ENCODE measurements at regions not wholly inside any gene's neighbourhood (a gene's known extent, or its start where the extent isn't known, plus 50 kb on each side); places are given as distances from the start of the nearest gene placed in this dataset.

DNA sequence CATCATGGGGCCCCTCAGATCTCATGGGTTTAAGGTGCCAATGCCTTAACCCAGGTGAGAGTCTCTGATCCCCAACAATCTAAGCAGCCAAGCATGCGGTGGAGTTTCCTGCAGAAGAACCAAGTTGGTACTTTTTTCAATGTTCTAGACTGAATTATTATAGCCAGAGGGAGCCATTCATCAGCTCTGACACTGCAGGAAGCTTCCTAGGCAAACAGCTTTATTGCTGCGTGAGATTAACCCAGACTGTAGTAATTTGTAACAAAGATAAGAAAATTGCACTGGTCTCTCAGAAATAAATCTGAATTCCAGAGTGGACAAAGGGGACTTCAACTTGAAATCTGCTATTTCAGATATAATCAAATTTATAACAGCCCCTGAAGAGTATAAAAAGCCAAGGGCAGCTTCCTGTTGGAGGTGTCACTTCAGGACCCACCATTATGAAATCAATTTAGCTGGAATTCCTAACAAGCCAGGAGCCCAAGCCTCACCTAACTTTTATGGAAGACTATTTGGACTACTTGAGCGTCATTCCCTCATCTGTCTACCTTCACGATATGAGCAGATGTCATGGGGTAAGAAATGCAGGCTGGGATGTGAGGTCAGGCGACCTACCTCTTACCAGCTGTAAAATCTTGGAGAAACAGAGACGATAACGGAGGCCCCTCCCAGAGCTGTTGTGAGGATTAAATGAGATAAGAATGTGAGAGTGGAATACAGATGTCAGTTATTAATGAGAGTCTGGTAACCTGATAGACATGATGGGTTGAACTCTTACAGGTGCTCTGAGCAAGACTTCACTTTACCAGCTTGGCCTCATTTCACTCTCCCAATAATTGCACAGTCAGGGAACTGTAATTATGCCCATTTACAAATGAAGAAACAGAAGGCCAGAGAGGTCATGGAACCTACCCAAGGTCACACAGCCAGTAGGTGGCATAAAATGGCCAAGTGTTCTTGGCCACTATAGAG is 135.1 kb downstream of the RRAGC start:
- no peak for DNase-seq
- POLR2A ChIA-PET = no interaction called here
- peaks cover 45% of the 10 kb centered on the region for H3K27me3 Mint-ChIP-seq

DNA sequence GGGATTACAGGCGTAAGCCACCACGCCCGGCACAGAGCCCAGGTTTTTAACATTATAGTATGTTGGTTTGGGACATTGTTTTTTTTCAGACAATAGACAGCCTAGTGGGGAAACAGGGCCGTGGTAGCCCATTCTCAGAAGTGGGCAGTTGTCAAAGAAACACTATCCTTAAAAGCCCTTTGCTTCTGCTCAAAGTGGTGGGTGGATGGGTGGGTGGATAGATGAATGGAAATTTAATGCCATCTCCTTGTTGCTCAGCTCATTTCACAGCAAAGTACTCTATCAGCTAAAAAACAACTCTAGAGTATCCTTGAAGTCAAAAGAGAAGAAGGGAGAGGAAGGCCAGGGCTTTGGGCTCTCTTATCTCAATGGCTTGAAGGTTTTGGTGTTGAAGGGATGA is 137.8 kb downstream of the RRAGC start:
- CTCF ChIA-PET = no interaction called here
- no peak overlapping the region for H3K27ac Mint-ChIP-seq

More for the DNA sequence above, 135.1 kb downstream of the RRAGC start:
- Mint-ChIP-seq H3K9me3 (no peaks in the 10 kb centered on the region), H3K4me3 (no peak overlapping the region), H3K36me3 (ENCODE audit: low read depth) (no peaks in the 10 kb centered on the region), H3K27ac (no peak overlapping the region), H3K4me1 (no peaks in the 10 kb centered on the region)
- CTCF ChIA-PET = no interaction called here

DNA sequence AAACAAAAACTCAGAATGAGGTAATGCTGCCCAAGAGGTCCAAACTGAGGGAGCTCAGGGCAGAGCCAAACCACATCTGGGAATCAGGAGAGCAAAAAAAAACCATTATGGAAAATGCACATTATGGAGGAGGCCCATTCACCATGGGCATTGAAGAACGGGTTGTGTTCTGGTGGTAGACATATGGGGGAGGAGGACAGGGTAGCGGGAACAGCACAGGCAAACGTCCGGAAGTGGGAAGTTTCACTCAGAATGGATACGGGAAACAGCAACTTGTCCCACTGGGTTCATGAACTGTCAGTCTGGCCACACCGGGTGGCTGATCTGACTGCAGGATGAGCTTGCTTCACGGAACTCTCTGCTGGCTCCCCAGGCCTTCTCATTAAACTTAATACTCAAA is 139.7 kb downstream of the RRAGC start:
- CTCF ChIA-PET = interaction anchor here (0.7 kb wide), 2 partner anchors 1253 to 1884 kb away, joined by 3 read pairs; no protein-coding TSS in a partner anchor
- no peaks in the 10 kb centered on the region for H3K4me1 Mint-ChIP-seq

More for the DNA sequence above, 137.8 kb downstream of the RRAGC start:
- Mint-ChIP-seq H3K9me3 (no peaks in the 10 kb centered on the region), H3K36me3 (ENCODE audit: low read depth) (no peaks in the 10 kb centered on the region), H3K4me1 (no peaks in the 10 kb centered on the region), H3K4me3 (no peak overlapping the region), H3K27me3 (peaks cover 19% of the 10 kb centered on the region)
- DNase-seq = no peak
- POLR2A ChIA-PET = no interaction called here

DNA sequence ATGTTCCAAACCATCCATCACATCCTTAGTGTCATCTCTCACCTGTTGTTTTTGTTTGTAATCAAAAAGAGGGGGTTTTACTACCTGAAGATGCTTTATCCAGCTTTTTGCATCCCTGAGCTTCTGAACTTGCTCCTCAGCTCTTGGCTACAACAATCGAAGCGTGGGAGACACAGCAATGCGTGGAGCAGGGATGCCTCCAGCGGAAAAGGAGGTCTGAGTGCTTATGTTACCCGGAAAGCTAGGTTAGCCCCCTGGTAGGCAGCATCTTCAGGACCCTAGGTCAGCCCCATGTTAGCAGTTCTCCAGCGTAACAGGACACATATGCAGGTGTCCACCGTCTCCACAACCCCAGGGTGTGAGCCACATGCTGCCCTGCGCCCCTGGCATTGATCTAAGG is 141.5 kb downstream of the RRAGC start:
- Mint-ChIP-seq H3K4me1 (no peaks in the 10 kb centered on the region), H3K27ac (no peak overlapping the region), H3K27me3 (peaks cover 2% of the 10 kb centered on the region), H3K9me3 (no peaks in the 10 kb centered on the region), H3K4me3 (no peak overlapping the region), H3K36me3 (ENCODE audit: low read depth) (no peaks in the 10 kb centered on the region)
- CTCF ChIA-PET = interaction anchor here (1.3 kb wide), 1 partner anchor 102 kb away, joined by 3 read pairs; no protein-coding TSS in a partner anchor
- POLR2A ChIA-PET = no interaction called here
- no peak for DNase-seq

More for the DNA sequence above, 139.7 kb downstream of the RRAGC start:
- Mint-ChIP-seq H3K9me3 (no peaks in the 10 kb centered on the region), H3K4me3 (no peak overlapping the region), H3K27me3 (peaks cover 5% of the 10 kb centered on the region), H3K36me3 (ENCODE audit: low read depth) (no peaks in the 10 kb centered on the region), H3K27ac (no peak overlapping the region)
- POLR2A ChIA-PET = no interaction called here
- DNase-seq = no peak

DNA sequence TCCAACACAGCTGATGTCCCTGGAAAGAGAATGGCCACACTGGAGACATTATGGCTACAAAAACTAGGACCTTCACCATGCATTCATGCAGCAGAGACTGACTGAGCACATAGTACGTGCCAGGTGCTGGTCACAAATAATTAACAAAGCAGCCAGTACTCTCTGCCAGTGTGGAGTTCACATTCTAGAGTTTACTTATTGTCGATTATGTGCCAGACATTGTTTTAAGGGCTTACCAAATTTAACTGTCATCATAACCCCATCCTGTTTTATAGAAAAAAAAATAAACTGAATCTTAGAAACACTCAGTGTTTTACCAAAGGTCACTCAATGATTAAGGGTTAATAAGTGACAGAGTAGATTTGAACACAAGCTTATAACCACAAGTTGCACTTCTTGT is 143.3 kb downstream of the RRAGC start:
- ChIA-PET POLR2A (no interaction called here), CTCF (no interaction called here)
- Mint-ChIP-seq H3K9me3 (no peaks in the 10 kb centered on the region), H3K27ac (no peak overlapping the region), H3K4me3 (no peak overlapping the region), H3K4me1 (no peaks in the 10 kb centered on the region), H3K36me3 (ENCODE audit: low read depth) (no peaks in the 10 kb centered on the region), H3K27me3 (peaks cover 2% of the 10 kb centered on the region)
- DNase-seq = no peak

DNA sequence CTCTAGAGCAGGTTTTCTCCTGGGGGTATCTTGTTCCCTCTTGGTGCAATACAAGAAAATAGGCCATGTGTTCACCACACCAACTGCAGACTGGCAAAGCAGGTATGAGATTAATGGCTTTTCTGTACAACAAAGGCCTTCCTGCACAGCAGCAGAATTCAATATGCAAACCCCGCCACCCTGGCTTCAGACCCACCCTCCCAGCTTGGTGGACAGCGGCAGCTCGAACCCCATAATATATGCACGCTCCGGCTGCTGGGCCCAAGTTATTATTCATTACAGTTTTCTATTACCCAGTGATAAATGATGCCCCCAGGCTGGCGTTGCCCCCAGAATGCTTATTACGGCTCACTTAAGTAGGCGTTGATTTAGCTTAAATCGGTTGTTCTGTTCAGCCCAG is 144.2 kb downstream of the RRAGC start:
- H3K36me3 Mint-ChIP-seq (ENCODE audit: low read depth) = no peaks in the 10 kb centered on the region
- no peak overlapping the region for H3K27ac Mint-ChIP-seq
- H3K9me3 Mint-ChIP-seq = no peaks in the 10 kb centered on the region
- no peak for DNase-seq
- CTCF ChIA-PET = no interaction called here
- no peak overlapping the region for H3K4me3 Mint-ChIP-seq
- H3K27me3 Mint-ChIP-seq = peaks cover 3% of the 10 kb centered on the region
- no peaks in the 10 kb centered on the region for H3K4me1 Mint-ChIP-seq
- POLR2A ChIA-PET = no interaction called here

DNA sequence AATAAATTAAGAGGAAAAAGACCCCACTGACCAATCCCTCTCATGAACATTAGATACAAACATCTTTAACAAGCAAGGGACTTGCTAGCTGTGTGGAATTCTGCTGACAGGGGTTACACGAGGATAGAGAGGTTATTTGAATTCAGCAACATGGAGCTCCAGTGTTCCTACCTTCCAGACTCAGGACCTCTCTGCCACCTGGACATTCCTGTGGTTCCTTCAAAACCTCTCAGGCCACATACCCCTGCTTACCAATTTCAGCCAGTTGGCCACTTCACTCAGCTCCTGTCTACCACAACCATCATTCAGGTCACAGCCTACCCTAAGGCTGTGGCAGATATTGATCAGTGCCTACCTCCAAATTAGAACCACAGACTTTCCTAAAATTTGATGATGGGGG is 147.5 kb downstream of the RRAGC start:
- Mint-ChIP-seq H3K4me3 (no peak overlapping the region), H3K4me1 (no peaks in the 10 kb centered on the region), H3K36me3 (ENCODE audit: low read depth) (no peaks in the 10 kb centered on the region), H3K27me3 (peaks cover 6% of the 10 kb centered on the region), H3K9me3 (no peaks in the 10 kb centered on the region), H3K27ac (no peak overlapping the region)
- DNase-seq = no peak
- CTCF ChIA-PET = no interaction called here
- POLR2A ChIA-PET = no interaction called here

DNA sequence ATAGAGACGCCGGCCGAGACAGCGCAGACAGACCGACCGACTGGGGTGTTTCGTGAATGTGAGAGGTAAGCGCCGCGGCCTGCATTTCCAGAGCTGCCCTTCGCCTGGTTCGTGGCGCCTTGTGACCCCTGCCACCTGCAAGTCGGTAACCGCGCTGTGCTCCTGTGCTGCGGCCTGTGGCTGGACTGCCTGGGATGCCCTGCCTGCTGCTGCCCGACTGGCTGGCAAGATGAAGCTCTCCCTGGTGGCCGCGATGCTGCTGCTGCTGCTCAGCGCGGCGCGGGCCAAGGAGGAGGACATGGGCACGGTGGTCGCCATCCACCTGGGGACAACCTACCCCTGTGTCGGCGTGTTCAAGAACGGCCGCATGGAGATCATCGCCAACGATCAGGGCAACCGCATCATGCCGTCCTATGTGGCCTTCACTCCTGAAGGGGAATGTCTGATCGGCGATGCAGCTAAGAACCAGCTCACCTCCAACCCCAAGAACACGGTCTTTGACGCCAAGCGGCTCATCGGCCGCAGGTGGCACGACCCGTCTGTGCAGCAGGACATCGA is 150.8 kb downstream of the RRAGC start:
- no peak for DNase-seq
- ChIA-PET POLR2A (no interaction called here), CTCF (no interaction called here)
- Mint-ChIP-seq H3K36me3 (ENCODE audit: low read depth) (no peaks in the 10 kb centered on the region), H3K27me3 (peaks cover 22% of the 10 kb centered on the region), H3K9me3 (peaks cover 5% of the 10 kb centered on the region), H3K4me1 (no peaks in the 10 kb centered on the region), H3K4me3 (no peak overlapping the region), H3K27ac (no peak overlapping the region)

DNA sequence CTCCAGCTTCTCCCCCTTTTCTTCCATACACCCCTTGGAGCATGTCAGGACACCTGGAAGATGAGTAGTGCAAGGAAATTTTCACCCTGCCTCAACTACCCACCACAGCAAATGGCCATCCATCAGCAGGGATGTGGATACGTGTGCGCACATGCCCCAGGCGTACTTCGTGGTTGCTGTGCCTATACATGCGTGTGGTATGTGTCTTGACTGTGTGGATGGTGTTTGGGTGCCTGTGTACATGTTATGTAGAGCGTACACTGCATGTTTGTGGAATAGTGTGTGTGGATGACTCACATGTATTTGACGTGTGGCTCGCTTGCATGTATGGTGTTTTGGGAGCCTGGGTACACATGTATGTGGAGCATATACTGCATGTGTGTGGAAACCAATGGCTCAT is 158.5 kb downstream of the RRAGC start:
- POLR2A ChIA-PET = no interaction called here
- Mint-ChIP-seq H3K36me3 (ENCODE audit: low read depth) (no peaks in the 10 kb centered on the region), H3K27ac (no peak overlapping the region), H3K4me1 (no peaks in the 10 kb centered on the region), H3K27me3 (peaks cover 21% of the 10 kb centered on the region), H3K4me3 (no peak overlapping the region), H3K9me3 (peaks cover 3% of the 10 kb centered on the region)
- DNase-seq = no peak
- CTCF ChIA-PET = no interaction called here

DNA sequence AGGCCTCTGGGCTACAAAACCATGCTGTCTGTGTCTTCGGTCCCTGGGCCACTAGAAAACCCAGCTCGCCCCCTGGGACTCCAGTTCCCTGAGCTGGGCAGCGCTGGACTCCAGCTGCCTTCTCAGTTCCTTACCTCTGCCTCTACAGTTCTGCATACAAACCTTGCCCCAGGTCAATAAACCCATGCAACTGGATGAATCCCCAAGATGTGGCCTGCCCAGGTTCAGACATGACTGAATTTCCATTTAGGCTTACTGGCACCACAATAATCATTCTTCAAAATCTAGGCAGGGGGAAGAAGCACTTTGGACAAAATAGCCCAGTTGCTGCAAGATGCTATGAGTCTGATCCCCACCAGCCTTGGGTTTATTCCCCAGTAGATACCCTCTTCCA is 159.5 kb downstream of the RRAGC start:
- no peak overlapping the region for H3K27ac Mint-ChIP-seq
- no peaks in the 10 kb centered on the region for H3K36me3 Mint-ChIP-seq (ENCODE audit: low read depth)
- ChIA-PET CTCF (no interaction called here), POLR2A (no interaction called here)
- no peak for DNase-seq
- no peaks in the 10 kb centered on the region for H3K4me1 Mint-ChIP-seq
- no peaks in the 10 kb centered on the region for H3K9me3 Mint-ChIP-seq
- H3K27me3 Mint-ChIP-seq = peaks cover 16% of the 10 kb centered on the region
- no peak overlapping the region for H3K4me3 Mint-ChIP-seq

DNA sequence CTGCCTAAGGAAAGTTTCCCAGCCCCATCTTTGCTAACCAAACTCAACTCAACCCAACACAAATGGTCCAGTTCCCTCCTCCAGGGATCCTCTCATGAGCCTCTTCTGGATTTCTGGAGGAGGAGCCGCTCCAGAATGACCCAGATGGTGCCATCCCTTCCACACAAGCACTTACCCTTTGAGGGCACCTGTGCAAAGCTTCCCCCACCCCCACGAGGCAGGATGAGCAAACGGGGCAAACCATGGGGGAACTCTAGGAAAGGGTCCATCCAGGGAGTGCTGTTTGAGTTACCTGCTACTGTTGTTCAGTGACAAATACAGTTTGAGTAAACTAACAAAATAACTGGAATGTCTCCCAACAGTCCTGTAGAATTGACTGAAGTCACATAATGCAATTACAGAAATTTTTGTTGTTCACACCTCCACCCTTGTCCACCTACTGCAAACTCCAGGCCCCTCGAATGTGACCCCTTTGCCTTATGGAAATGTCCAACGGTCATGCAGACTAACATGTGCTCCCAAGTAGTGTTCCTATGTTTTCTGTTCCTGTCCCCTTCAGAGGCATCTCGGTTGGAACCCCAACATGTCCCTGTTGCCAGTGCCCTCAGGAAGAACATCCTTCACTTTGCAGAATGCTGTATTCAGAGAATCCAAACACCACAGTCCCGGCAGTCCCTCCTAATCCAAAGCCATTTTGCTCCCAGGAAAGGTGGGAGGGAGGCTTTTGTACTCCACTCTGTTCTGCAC is 160.1 kb downstream of the RRAGC start:
- H3K27me3 Mint-ChIP-seq = peaks cover 14% of the 10 kb centered on the region
- CTCF ChIA-PET = no interaction called here
- H3K36me3 Mint-ChIP-seq (ENCODE audit: low read depth) = no peaks in the 10 kb centered on the region
- DNase-seq = no peak
- no peaks in the 10 kb centered on the region for H3K4me1 Mint-ChIP-seq
- no peaks in the 10 kb centered on the region for H3K9me3 Mint-ChIP-seq
- POLR2A ChIA-PET = no interaction called here
- no peak overlapping the region for H3K4me3 Mint-ChIP-seq
- no peak overlapping the region for H3K27ac Mint-ChIP-seq

DNA sequence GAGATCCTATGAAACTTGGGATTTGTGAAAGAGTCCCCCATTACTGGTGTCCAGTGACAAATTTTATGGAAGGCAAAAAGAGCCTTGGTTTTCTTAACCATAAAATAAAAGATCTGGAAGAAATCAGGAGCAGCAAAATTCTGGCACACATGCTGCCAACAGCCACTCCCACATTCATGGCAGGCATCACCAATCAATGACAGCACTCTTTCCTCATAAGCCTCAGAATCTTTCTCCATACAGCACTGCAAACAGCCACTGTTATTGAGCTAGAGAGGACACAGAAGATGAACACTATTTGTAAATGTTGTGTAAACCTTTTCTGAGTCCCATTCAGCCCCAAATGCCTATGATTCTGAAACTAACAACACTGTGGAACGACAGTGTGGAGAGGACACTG is 162.2 kb downstream of the RRAGC start:
- POLR2A ChIA-PET = no interaction called here

DNA sequence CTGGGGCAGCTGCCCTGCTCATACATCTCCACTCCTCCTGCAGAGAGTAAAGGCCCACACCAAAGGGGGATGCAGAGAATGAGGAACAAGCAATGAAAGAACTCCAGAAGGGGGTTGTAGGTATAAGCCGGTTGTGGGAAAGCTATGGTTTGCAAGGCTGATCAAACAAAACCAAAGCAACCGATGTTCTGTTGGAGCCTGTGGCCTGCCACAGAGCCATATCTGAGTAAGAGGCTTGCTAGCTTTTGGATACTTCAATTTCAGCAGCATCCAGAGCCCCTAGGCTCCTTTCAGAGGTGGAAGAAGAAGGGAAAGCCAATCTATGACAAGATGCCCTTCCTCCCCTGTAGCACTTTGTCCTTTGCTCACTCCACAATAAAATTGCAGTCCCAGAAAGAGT is 163.2 kb downstream of the RRAGC start:
- H3K27ac Mint-ChIP-seq = no peak overlapping the region
- no peak overlapping the region for H3K4me3 Mint-ChIP-seq
- H3K4me1 Mint-ChIP-seq = no peaks in the 10 kb centered on the region
- peaks cover 20% of the 10 kb centered on the region for H3K27me3 Mint-ChIP-seq
- H3K36me3 Mint-ChIP-seq (ENCODE audit: low read depth) = no peaks in the 10 kb centered on the region
- no peak for DNase-seq
- no peaks in the 10 kb centered on the region for H3K9me3 Mint-ChIP-seq
- CTCF ChIA-PET = interaction anchor here (1.6 kb wide), 1 partner anchor 9 kb away, joined by 3 read pairs; no protein-coding TSS in a partner anchor
- POLR2A ChIA-PET = no interaction called here

More for the DNA sequence above, 162.2 kb downstream of the RRAGC start:
- no peaks in the 10 kb centered on the region for H3K36me3 Mint-ChIP-seq (ENCODE audit: low read depth)
- peaks cover 14% of the 10 kb centered on the region for H3K27me3 Mint-ChIP-seq
- H3K4me1 Mint-ChIP-seq = no peaks in the 10 kb centered on the region
- no peak overlapping the region for H3K27ac Mint-ChIP-seq
- H3K4me3 Mint-ChIP-seq = no peak overlapping the region
- no peak for DNase-seq
- H3K9me3 Mint-ChIP-seq = no peaks in the 10 kb centered on the region
- CTCF ChIA-PET = no interaction called here

All from activated CD4-positive, alpha-beta T cell treated with anti-CD3 and anti-CD28 coated beads, Interleukin-2, amount 10 ng/mL, durations not matched to agents 7 days and 5 days (primary cell).